ENCODE measurements at regions not wholly inside any gene's neighbourhood (a gene's known extent, or its start where the extent isn't known, plus 50 kb on each side); places are given as distances from the start of the nearest gene placed in this dataset.

DNA sequence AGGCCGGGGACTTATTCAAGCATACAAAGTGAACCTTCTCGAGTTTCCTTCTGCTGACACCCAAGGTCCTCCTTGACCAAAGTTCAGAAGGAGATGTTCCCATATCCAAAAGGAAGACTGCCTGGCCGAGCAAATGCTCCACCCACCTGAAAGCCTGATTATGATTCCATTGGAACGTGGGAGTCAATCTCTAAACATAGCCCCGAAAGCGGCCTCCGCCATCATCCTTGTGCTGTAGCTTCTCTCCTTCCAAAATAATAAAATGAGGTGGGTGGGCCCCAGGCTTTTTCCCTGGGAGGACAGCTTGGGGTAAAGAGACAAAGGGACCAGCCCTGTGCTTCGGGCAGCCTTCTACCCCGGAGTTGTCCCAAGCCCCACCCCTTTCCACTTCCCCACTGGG, 355.6 kb upstream of the SLC30A5 start:
- TF ChIP-seq POLR2A (IDR thresholded peaks at IDR 0.05; ENCODE audit: extremely low read depth, insufficient read length) (no peak), MYC (IDR thresholded peaks at IDR 0.05; ENCODE audit: low read depth, low read length) (no peak)
- TF ChIP-seq, protein P1, sequence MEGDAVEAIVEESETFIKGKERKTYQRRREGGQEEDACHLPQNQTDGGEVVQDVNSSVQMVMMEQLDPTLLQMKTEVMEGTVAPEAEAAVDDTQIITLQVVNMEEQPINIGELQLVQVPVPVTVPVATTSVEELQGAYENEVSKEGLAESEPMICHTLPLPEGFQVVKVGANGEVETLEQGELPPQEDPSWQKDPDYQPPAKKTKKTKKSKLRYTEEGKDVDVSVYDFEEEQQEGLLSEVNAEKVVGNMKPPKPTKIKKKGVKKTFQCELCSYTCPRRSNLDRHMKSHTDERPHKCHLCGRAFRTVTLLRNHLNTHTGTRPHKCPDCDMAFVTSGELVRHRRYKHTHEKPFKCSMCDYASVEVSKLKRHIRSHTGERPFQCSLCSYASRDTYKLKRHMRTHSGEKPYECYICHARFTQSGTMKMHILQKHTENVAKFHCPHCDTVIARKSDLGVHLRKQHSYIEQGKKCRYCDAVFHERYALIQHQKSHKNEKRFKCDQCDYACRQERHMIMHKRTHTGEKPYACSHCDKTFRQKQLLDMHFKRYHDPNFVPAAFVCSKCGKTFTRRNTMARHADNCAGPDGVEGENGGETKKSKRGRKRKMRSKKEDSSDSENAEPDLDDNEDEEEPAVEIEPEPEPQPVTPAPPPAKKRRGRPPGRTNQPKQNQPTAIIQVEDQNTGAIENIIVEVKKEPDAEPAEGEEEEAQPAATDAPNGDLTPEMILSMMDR (IDR thresholded peaks at IDR 0.05; ENCODE audit: low read depth, low read length) = no peak
- TF ChIP-seq, protein P2, sequence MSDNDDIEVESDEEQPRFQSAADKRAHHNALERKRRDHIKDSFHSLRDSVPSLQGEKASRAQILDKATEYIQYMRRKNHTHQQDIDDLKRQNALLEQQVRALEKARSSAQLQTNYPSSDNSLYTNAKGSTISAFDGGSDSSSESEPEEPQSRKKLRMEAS (IDR thresholded peaks at IDR 0.05; ENCODE audit: low read depth, low read length) = no peak
